GM18502 (cell line): ENCODE measurements at regions not wholly inside any gene's neighbourhood (a gene's known extent, or its start where the extent isn't known, plus 50 kb on each side); places are given as distances from the start of the nearest gene placed in this dataset.
"Not testable (repeated sequence)": the region's sequence is repeated elsewhere in the genome, so short reads cannot be mapped to it uniquely, and the experiment has no call there.

Experiments used
- ATAC-seq: cut with Tn5 transposase; IDR thresholded peaks from one replicate; pipeline ENCODE4 v1.9.1; 2021; ENCODE audit warnings: mild to moderate bottlenecking; ENCODE audit not compliant: unreplicated experiment, poor library complexity

DNA sequence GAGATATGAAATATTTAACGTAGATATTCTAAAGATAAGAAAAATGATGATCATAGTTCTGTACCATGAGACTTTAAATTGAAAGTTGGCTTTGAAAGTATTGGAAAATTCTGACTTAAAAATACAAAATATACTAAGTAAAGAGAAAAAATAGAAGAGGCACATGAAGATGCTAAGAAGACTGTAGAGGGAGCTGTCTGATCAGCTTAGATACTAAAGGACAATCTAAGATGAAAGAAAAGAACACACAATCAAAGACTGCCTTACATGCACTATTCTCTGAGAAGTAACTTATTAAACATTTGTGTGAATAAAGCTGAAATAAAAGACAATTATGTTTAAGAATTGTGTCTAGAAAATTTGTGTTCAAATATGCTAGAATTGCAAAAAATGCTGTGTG lies 55.1 kb downstream of the RBMXL2 start:
- no peak for ATAC-seq

- ATAC-seq: not testable (repeated sequence)
These were observed 61.3 kb downstream of the RBMXL2 start for GRCh38 chr11:7150104-7150503.

DNA sequence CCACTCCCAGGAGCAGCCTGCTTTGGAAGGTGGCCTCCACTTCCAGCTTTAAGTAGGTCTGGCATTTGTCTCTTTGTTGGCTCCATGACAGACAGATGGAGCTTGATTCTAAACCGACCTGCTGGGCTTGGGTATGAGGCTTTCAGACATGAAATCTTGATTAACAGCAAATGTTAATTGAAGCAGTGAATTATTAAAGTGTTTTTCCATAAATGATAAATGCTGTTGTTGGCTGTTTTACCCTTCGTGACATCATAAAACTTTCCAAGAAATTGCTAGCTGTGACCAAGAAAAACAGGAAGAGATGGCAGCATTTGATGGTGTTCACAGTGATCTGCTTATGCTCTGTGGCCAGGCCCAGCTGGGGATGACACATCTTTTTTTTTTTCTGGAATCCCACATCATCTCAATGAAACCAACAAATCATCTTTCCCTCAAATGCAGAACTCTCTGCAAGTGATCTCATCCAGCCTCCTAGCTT lies 66.1 kb downstream of the RBMXL2 start:
- ATAC-seq: no peak

GRCh38 chr11:7160814-7161489 lies 72.2 kb downstream of the RBMXL2 start:
- ATAC-seq: peak; percentile 44

DNA sequence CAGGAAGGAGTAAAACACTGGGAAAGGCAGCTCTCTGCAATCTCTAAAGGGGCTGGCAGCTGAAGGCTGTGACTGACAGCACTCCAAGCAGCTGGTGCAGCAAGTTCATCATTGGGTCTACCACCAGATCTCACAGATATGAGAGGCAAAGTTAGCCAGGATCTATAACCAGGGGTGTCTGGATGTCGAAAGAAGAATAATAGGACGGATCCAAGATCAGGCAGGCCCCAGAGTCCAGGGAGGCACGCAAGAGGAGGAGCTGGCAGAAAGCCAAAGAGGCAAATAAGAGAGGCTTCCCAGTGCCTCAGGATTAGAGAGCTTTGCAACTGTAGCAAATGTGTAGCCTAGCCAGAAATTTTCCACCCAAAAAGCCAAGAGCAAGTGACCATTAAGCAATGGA lies 77.1 kb downstream of the RBMXL2 start:
- ATAC-seq: no peak

DNA sequence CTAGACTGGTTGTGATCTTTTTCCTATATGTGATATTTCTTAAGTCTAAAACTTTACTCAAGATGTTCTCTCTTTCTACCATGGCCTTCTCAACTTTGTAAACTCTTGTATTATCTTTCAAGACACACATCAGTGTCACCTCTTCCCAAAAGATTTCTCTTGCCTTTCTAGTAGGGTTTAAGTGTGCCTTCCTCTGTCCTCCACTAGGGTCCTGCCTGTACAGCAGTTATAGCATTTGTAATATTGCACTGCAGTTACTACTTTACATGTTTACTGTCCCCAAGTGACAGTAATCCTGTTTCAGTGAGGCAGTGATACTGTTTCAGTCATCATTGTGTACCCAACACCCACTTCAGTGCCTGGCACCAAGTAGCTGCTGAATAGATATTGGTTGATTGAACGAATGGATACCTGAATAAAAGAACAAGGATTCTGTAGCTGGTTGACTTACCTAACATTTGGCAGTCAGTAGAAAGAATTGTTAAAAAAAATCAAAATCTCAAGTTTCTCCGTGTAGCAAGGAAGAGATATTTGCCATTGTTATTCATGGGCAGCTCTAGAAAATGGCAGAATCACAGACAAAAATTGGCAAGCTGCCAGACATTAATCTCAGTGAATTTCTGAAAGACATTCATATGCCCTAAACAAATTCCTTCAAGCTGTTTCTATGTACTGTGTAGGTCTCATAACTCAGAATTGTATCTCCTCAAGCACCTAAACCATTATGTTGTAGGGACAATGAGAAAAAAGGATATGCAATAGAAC lies 79.4 kb downstream of the RBMXL2 start:
- ATAC-seq: no peak

DNA sequence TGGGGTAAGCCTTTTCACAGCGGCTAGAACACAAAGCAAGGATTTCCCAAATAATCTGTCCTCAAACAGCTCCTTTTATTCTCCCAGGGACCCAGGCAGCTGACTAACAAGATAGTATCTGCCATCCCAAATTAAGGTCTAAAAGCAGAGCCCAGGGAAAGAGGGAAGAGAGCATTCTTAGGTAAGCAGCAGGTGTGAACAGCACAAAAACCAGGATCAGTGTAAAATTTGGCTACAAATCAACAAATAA lies 79.9 kb downstream of the RBMXL2 start:
- no peak for ATAC-seq

DNA sequence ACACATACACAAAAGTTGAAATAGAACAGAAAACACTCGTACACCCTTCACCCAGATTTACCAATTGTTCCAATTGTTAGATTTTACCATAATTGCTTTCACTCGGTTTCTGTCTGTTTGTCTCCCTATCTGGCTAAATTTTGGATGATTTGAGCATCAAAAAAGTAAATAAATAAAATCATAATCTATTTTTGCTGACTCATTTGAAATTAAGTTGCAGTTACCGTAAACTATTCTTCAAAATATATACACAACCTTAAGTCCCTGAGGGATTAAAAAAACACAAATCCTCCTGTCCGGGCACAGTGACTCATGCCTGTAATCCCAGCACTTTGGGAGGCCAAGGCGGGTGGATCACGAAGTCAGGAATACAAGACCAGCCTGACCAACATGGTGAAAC lies 81.3 kb upstream of the SYT9 start:
- no peak for ATAC-seq

- ATAC-seq: no peak
These were observed 76.7 kb upstream of the SYT9 start for GRCh38 chr11:7175007-7175406.

GRCh38 chr11:7186190-7186589 lies 65.5 kb upstream of the SYT9 start:
- no peak for ATAC-seq

GRCh38 chr11:7186676-7187075 lies 65.0 kb upstream of the SYT9 start:
- ATAC-seq: no peak

DNA sequence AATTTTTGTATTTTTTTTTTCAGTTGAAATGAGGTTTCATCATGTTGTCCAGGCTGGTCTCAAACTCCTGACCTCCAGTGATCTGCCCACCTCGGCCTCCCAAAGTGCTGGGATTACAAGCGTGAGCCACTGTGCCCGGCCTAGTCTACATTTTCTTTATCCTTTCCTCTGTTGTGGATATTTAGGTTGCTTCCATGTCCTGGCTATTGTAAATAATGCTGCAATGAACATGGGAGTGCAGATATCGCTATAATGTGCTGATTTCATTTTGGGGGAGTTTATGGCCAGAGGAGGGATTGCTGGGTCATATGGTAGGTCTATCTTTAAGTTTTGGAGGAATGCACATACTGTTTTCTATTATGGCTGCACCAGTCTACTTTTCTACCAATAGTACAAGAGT lies 58.9 kb upstream of the SYT9 start:
- not testable (repeated sequence) for ATAC-seq

DNA sequence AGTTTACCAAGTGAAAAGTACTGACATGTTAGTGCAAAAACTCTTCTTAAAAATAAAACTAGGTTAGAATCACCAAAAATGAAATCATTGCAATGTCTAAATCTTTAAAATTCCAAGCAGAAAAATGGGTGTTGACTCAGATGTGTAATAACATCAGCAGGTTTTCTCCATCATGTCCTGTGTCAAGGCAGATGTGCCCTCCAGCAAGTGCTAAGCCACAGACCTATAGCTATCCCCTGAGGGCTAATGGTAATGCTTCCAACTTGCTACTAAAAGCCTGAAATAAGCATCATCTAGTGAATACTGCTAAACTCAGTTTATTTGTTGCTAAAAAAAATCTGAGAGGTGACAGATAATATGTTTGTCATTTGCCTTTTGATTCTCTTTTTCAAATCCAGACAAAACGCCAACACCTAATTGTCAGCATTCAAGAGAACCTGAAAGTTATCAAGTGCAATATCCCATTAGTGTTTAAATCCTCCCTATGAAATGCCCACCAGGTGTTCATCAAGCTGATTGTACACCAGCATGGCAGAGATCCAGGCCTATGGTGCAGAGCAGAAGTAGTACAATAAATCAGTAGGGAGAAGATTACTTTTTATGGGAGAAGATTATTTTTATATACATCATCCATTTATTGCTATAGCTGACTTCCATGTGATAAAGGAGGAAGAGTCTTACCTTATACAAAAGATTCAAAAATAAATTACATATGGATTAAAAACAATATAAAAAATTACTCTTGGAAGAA lies 55.1 kb upstream of the SYT9 start:
- ATAC-seq: no peak

GRCh38 chr11:7197469-7197868 lies 54.2 kb upstream of the SYT9 start:
- ATAC-seq: no peak
